Breast epithelium (tissue), 4 donors: ENCODE measurements at regions not wholly inside any gene's neighbourhood (a gene's known extent, or its start where the extent isn't known, plus 50 kb on each side); places are given as distances from the start of the nearest gene placed in this dataset.

ENCODE experiments used
- DNase-seq, 2 donors: peaks; one replicate each; pipeline ENCODE4 v3.0.0-alpha.2; 2019; ENCODE audit warnings: low spot score in 2 of 2
- H3K27ac ChIP-seq, 2 donors: fragments of 200-600 bp; sonication (generic) in 1 of 2; one replicate each; pipeline ENCODE4 v1.5.1; 2016 to 2019; ENCODE audit warnings: mild to moderate bottlenecking in 1 of 2
- H3K27me3 ChIP-seq, 2 donors: fragments of 200-600 bp; sonication (generic) in 1 of 2; one replicate each; pipeline versions ENCODE4 v1.5.1 to v1.6.0; 2017 to 2019; ENCODE audit warnings: control low read depth in 1 of 2, mild to moderate bottlenecking in 1 of 2
- H3K36me3 ChIP-seq: fragments of 200-600 bp; one replicate; pipeline ENCODE4 v1.5.1; 2019
- H3K4me1 ChIP-seq, 2 donors: fragments of 200-600 bp; sonication (generic); one replicate each; pipeline ENCODE4 v1.5.1; 2016 to 2019; ENCODE audit warnings: control low read depth in 1 of 2
- H3K4me3 ChIP-seq, 3 donors: fragments of 200-600 bp; sonication (generic); 1 replicate in 2 of 3; 2 replicates in 1 of 3; pipeline ENCODE4 v1.5.1; 2016 to 2019; ENCODE audit warnings: mild to moderate bottlenecking in 3 of 3, moderate library complexity in 2 of 3
- H3K9me3 ChIP-seq, 2 donors: fragments of 200-600 bp; sonication (generic) in 1 of 2; one replicate each; pipeline ENCODE4 v1.5.1; 2016 to 2019; ENCODE audit warnings: control low read depth in 1 of 2
- CTCF ChIP-seq, 3 donors: fragments of 450-650 bp; IDR thresholded peaks; one replicate each; pipeline ENCODE4 v1.5.1; 2016 to 2017; ENCODE audit warnings: antibody characterized with exemption in 3 of 3, mild to moderate bottlenecking in 3 of 3, moderate library complexity in 3 of 3
- POLR2A ChIP-seq: fragments of 450-650 bp; IDR thresholded peaks from one replicate; pipeline ENCODE4 v1.6.1; 2016; ENCODE audit warnings: antibody characterized with exemption, mild to moderate bottlenecking, moderate library complexity
- POLR2AphosphoS5 ChIP-seq, 3 donors: sonication (generic); formaldehyde crosslinking; IDR thresholded peaks; one replicate each; pipeline ENCODE4 v1.6.1; 2017; ENCODE audit warnings: antibody characterized with exemption in 3 of 3
- intact Hi-C: fragments of 100-400 bp; cut with DNase I; formaldehyde crosslinking; loops from one replicate; pipeline ENCODE4 v1.15.1; 2023; ENCODE audit warnings: low total_unique reads

GRCh38 chr1:193654951-193655735, 468.7 kb upstream of the B3GALT2 start:
- TF ChIP-seq POLR2AphosphoS5 (IDR thresholded peaks at IDR 0.05) (no peak), CTCF (IDR thresholded peaks at IDR 0.05) (no peak), POLR2A (no peak)
- DNase-seq, result no peak
- Histone ChIP-seq H3K27me3 (no peaks in the 10 kb centered on the region), H3K36me3 (no peaks in the 10 kb centered on the region), H3K9me3 (peaks cover 11 to 21% of the 10 kb centered on the region in 2 donors), H3K4me1 (no peaks in the 10 kb centered on the region), H3K27ac (no peak overlapping the region), H3K4me3 (no peak overlapping the region)
- intact Hi-C loops, result no loop called here

- TF ChIP-seq POLR2A (no peak), POLR2AphosphoS5 (IDR thresholded peaks at IDR 0.05) (no peak), CTCF (IDR thresholded peaks at IDR 0.05) (no peak)
- no peaks in the 10 kb centered on the region for H3K27me3 ChIP-seq
- intact Hi-C loops, result no loop called here
- peaks cover 6% of the 10 kb centered on the region for H3K36me3 ChIP-seq
- no peak for DNase-seq
- H3K9me3 ChIP-seq, result peaks cover 5 to 22% of the 10 kb centered on the region in 2 donors
- no peak overlapping the region for H3K27ac ChIP-seq
- no peak overlapping the region for H3K4me3 ChIP-seq
- H3K4me1 ChIP-seq, result no peaks in the 10 kb centered on the region
These were observed 463.2 kb upstream of the B3GALT2 start for GRCh38 chr1:193649587-193649986.

GRCh38 chr1:193634876-193635275, 448.5 kb upstream of the B3GALT2 start:
- Histone ChIP-seq H3K4me1 (no peaks in the 10 kb centered on the region), H3K9me3 (peaks cover 0 to 3% of the 10 kb centered on the region in 2 donors), H3K36me3 (no peaks in the 10 kb centered on the region), H3K27ac (no peak overlapping the region), H3K4me3 (no peak overlapping the region), H3K27me3 (no peaks in the 10 kb centered on the region)
- intact Hi-C loops, result no loop called here
- no peak for DNase-seq
- TF ChIP-seq POLR2A, result no peak
- no peak for TF ChIP-seq POLR2AphosphoS5 (IDR thresholded peaks at IDR 0.05)
- TF ChIP-seq CTCF (IDR thresholded peaks at IDR 0.05), result no peak

GRCh38 chr1:193634470-193634869, 448.1 kb upstream of the B3GALT2 start:
- Histone ChIP-seq H3K27ac (no peak overlapping the region), H3K27me3 (no peaks in the 10 kb centered on the region), H3K4me3 (no peak overlapping the region), H3K36me3 (no peaks in the 10 kb centered on the region), H3K9me3 (peaks cover 0 to 3% of the 10 kb centered on the region in 2 donors), H3K4me1 (no peaks in the 10 kb centered on the region)
- DNase-seq, result no peak
- intact Hi-C loops, result no loop called here
- TF ChIP-seq POLR2AphosphoS5 (IDR thresholded peaks at IDR 0.05) (no peak), POLR2A (no peak), CTCF (IDR thresholded peaks at IDR 0.05) (no peak)

- H3K9me3 ChIP-seq, result peaks cover 0 to 1% of the 10 kb centered on the region in 2 donors
- no peaks in the 10 kb centered on the region for H3K36me3 ChIP-seq
- no peak overlapping the region for H3K27ac ChIP-seq
- no peaks in the 10 kb centered on the region for H3K27me3 ChIP-seq
- H3K4me1 ChIP-seq, result no peaks in the 10 kb centered on the region
- TF ChIP-seq CTCF (IDR thresholded peaks at IDR 0.05) (no peak), POLR2AphosphoS5 (IDR thresholded peaks at IDR 0.05) (no peak), POLR2A (no peak)
- intact Hi-C loops, result no loop called here
- DNase-seq, result no peak
- no peak overlapping the region for H3K4me3 ChIP-seq
These were observed 447.6 kb upstream of the B3GALT2 start for GRCh38 chr1:193633991-193634390.
